Activated naive CD8-positive, alpha-beta T cell treated with anti-CD3 and anti-CD28 coated beads, Interleukin-2, amount 50 U/mL, for 16 hours (primary cell): ENCODE measurements at regions not wholly inside any gene's neighbourhood (a gene's known extent, or its start where the extent isn't known, plus 50 kb on each side); places are given as distances from the start of the nearest gene placed in this dataset.

Source experiments
- DNase-seq: peaks from one replicate; pipeline ENCODE4 v3.0.0-alpha.2; 2020; ENCODE audit warnings: low read depth, low spot score

- no peak for DNase-seq
Measured at GRCh38 chr6:130761286-130761685, 65.9 kb upstream of the SMLR1 start.

- DNase-seq, result no peak
Measured at GRCh38 chr6:130765181-130765727, 62.0 kb upstream of the SMLR1 start.

GRCh38 chr6:130766239-130767144 lies 60.7 kb upstream of the SMLR1 start:
- no peak for DNase-seq

- DNase-seq, result no peak
Measured at GRCh38 chr6:130769861-130770260, 57.3 kb upstream of the SMLR1 start.

GRCh38 chr6:130771741-130772140 lies 55.5 kb upstream of the SMLR1 start:
- DNase-seq, result no peak

- DNase-seq, result no peak
Measured at GRCh38 chr6:130773860-130774259, 53.3 kb upstream of the SMLR1 start.

GRCh38 chr6:130775411-130776012 lies 51.7 kb upstream of the SMLR1 start:
- no peak for DNase-seq

- no peak for DNase-seq
Measured at GRCh38 chr6:130776287-130776925, 50.8 kb upstream of the SMLR1 start.
